Naive thymus-derived CD4-positive, alpha-beta T cell (primary cell): ENCODE measurements at regions not wholly inside any gene's neighbourhood (a gene's known extent, or its start where the extent isn't known, plus 50 kb on each side); places are given as distances from the start of the nearest gene placed in this dataset.

Experiments used
- ATAC-seq: fragments of 150-1000 bp; cut with Tn5 transposase; 2 replicates; pipeline ENCODE4 v1.10.0; 2021; ENCODE audit warnings: mild to moderate bottlenecking, moderate library complexity
- CTCF ChIA-PET: fragments of 350-600 bp; sonication (Branson Sonifier 250); formaldehyde crosslinking; loops from one replicate; lab custom pipeline; 2021; ENCODE audit warnings: antibody characterized with exemption; lab: Charles Lee
- POLR2A ChIA-PET: fragments of 350-600 bp; sonication (Branson Sonifier 250); formaldehyde crosslinking; loops from one replicate; lab custom pipeline; 2021; ENCODE audit warnings: antibody characterized with exemption, inconsistent platforms; lab: Charles Lee
- DNase-seq, 9 donors: peaks; one replicate each; pipeline versions ENCODE4 v3.0.0 to v3.0.0-alpha.2; 2020 to 2022; ENCODE audit warnings: mixed read lengths in 1 of 9
- H3K27ac ChIP-seq: one replicate; pipeline ENCODE4 v1.7.0; 2013; ENCODE audit warnings: mild to moderate bottlenecking, low read depth, low read length, moderate library complexity
- H3K27me3 ChIP-seq, 2 donors: one replicate each; pipeline ENCODE4 v1.7.0; 2013; ENCODE audit warnings: low read length in 2 of 2, mild to moderate bottlenecking in 2 of 2, moderate library complexity in 2 of 2; ENCODE audit not compliant: control insufficient read depth in 2 of 2, insufficient read depth in 2 of 2
- H3K36me3 ChIP-seq, 3 experiments: 1 replicate in 2 of 3; 2 replicates in 1 of 3; pipeline ENCODE4 v1.7.0; 2013; ENCODE audit warnings: low read length in 3 of 3, mild to moderate bottlenecking in 3 of 3, moderate library complexity in 1 of 3; ENCODE audit not compliant: insufficient read depth in 3 of 3, control insufficient read depth in 2 of 3
- H3K4me1 ChIP-seq, 2 donors: one replicate each; pipeline ENCODE4 v1.7.0; 2013; ENCODE audit warnings: low read length in 2 of 2, mild to moderate bottlenecking in 2 of 2, moderate library complexity in 1 of 2; ENCODE audit not compliant: control insufficient read depth in 2 of 2, insufficient read depth in 2 of 2
- H3K4me3 ChIP-seq: 2 replicates; pipeline ENCODE4 v1.7.0; 2013; ENCODE audit warnings: mild to moderate bottlenecking, low read length
- H3K9me3 ChIP-seq, 3 experiments: 1 replicate in 2 of 3; 2 replicates in 1 of 3; pipeline ENCODE4 v1.7.0; 2013; ENCODE audit warnings: low read length in 3 of 3; ENCODE audit not compliant: control insufficient read depth in 2 of 3
- H3K27ac Mint-ChIP-seq, 9 donors: one replicate each; pipeline ENCODE4 v1.8.0; 2020 to 2022; ENCODE audit warnings: mixed read lengths in 9 of 9, mild to moderate bottlenecking in 8 of 9, moderate library complexity in 5 of 9, inconsistent platforms in 2 of 9
- H3K27me3 Mint-ChIP-seq, 5 donors: one replicate each; pipeline ENCODE4 v1.8.0; 2021 to 2022; ENCODE audit warnings: mixed read lengths in 5 of 5, mild to moderate bottlenecking in 1 of 5
- H3K36me3 Mint-ChIP-seq, 5 donors: one replicate each; pipeline ENCODE4 v1.8.0; 2020 to 2022; ENCODE audit warnings: mixed read lengths in 5 of 5, mild to moderate bottlenecking in 3 of 5, inconsistent platforms in 1 of 5
- H3K4me1 Mint-ChIP-seq, 7 donors: one replicate each; pipeline ENCODE4 v1.8.0; 2020 to 2022; ENCODE audit warnings: mixed read lengths in 7 of 7, mild to moderate bottlenecking in 3 of 7, inconsistent platforms in 1 of 7
- H3K4me3 Mint-ChIP-seq, 10 donors: one replicate each; pipeline ENCODE4 v1.8.0; 2020 to 2022; ENCODE audit warnings: mild to moderate bottlenecking in 10 of 10, mixed read lengths in 10 of 10, moderate library complexity in 6 of 10, inconsistent platforms in 2 of 10
- H3K9me3 Mint-ChIP-seq, 11 donors: one replicate each; pipeline ENCODE4 v1.8.0; 2020 to 2022; ENCODE audit warnings: mixed read lengths in 11 of 11, mild to moderate bottlenecking in 4 of 11, inconsistent platforms in 1 of 11, moderate library complexity in 1 of 11
- intact Hi-C, 2 donors: fragments of 100-400 bp; cut with micrococcal nuclease; formaldehyde crosslinking; loops; one replicate each; pipeline ENCODE4 v1.15.1; 2023

GRCh38 chr2:63665846-63666475 lies 77.2 kb downstream of the MDH1 start:
- Mint-ChIP-seq H3K4me1 (peaks cover 0 to 3% (median 0%) of the 10 kb centered on the region in 7 donors), H3K4me3 (no peak overlapping the region), H3K27me3 (peaks cover 20 to 40% (median 30%) of the 10 kb centered on the region in 5 donors), H3K9me3 (peaks cover 0 to 5% (median 0%) of the 10 kb centered on the region in 11 donors), H3K27ac (no peak overlapping the region), H3K36me3 (no peaks in the 10 kb centered on the region)
- Histone ChIP-seq H3K4me3 (no peak overlapping the region), H3K36me3 (no peaks in the 10 kb centered on the region), H3K27ac (no peak overlapping the region), H3K4me1 (no peaks in the 10 kb centered on the region), H3K27me3 (peaks cover 0 to 5% of the 10 kb centered on the region in 2 donors), H3K9me3 (no peaks in the 10 kb centered on the region)
- CTCF ChIA-PET, result no interaction called here
- ATAC-seq (no peak), DNase-seq (no peak)
- POLR2A ChIA-PET, result no interaction called here
- intact Hi-C loops, result no loop called here

GRCh38 chr2:63667132-63667700 lies 78.5 kb downstream of the MDH1 start:
- Mint-ChIP-seq H3K27me3 (peaks cover 27 to 42% (median 36%) of the 10 kb centered on the region in 5 donors), H3K36me3 (no peaks in the 10 kb centered on the region), H3K4me1 (peaks cover 0 to 3% (median 0%) of the 10 kb centered on the region in 7 donors), H3K4me3 (no peak overlapping the region), H3K27ac (no peak overlapping the region), H3K9me3 (peaks cover 0 to 5% (median 0%) of the 10 kb centered on the region in 11 donors)
- Histone ChIP-seq H3K9me3 (no peaks in the 10 kb centered on the region), H3K36me3 (no peaks in the 10 kb centered on the region), H3K4me1 (no peaks in the 10 kb centered on the region), H3K27ac (no peak overlapping the region), H3K4me3 (no peak overlapping the region), H3K27me3 (peaks cover 0 to 5% of the 10 kb centered on the region in 2 donors)
- ATAC-seq (no peak), DNase-seq (no peak)
- CTCF ChIA-PET, result interaction anchor here (0.7 kb wide), 1 partner anchor 195 kb away, joined by 3 read pairs; no protein-coding TSS in a partner anchor
- intact Hi-C loops, result no loop called here
- POLR2A ChIA-PET, result no interaction called here

- CTCF ChIA-PET, result interaction anchor here (0.7 kb wide), 1 partner anchor 194 kb away, joined by 3 read pairs; no protein-coding TSS in a partner anchor
- peaks cover 0 to 5% of the 10 kb centered on the region in 2 donors for H3K27me3 ChIP-seq
Observed at GRCh38 chr2:63668000-63668399, 79.2 kb downstream of the MDH1 start.

GRCh38 chr2:63668466-63668865 lies 79.7 kb downstream of the MDH1 start:
- ATAC-seq (no peak), DNase-seq (no peak)
- Mint-ChIP-seq H3K4me1 (no peaks in the 10 kb centered on the region), H3K27ac (no peak overlapping the region), H3K27me3 (peaks cover 26 to 39% (median 31%) of the 10 kb centered on the region in 5 donors), H3K9me3 (peaks cover 0 to 3% (median 0%) of the 10 kb centered on the region in 11 donors), H3K36me3 (no peaks in the 10 kb centered on the region), H3K4me3 (no peak overlapping the region)
- Histone ChIP-seq H3K27ac (no peak overlapping the region), H3K4me3 (no peak overlapping the region), H3K27me3 (peaks cover 0 to 5% of the 10 kb centered on the region in 2 donors), H3K36me3 (no peaks in the 10 kb centered on the region), H3K4me1 (no peaks in the 10 kb centered on the region), H3K9me3 (no peaks in the 10 kb centered on the region)
- POLR2A ChIA-PET, result no interaction called here
- CTCF ChIA-PET, result no interaction called here
- intact Hi-C loops, result no loop called here

More at GRCh38 chr2:63668000-63668399, 79.2 kb downstream of the MDH1 start:
- POLR2A ChIA-PET, result no interaction called here
- no peak overlapping the region for H3K4me3 ChIP-seq
- peaks cover 27 to 42% (median 31%) of the 10 kb centered on the region in 5 donors for H3K27me3 Mint-ChIP-seq
- no peak overlapping the region for H3K4me3 Mint-ChIP-seq
- no peaks in the 10 kb centered on the region for H3K4me1 ChIP-seq
- peaks cover 0 to 3% (median 0%) of the 10 kb centered on the region in 7 donors for H3K4me1 Mint-ChIP-seq
- H3K27ac Mint-ChIP-seq, result no peak overlapping the region
- ATAC-seq, result no peak
- DNase-seq, result no peak
- H3K36me3 ChIP-seq, result no peaks in the 10 kb centered on the region
- intact Hi-C loops, result no loop called here
- H3K9me3 Mint-ChIP-seq, result peaks cover 0 to 5% (median 0%) of the 10 kb centered on the region in 11 donors
- H3K27ac ChIP-seq, result no peak overlapping the region
- H3K9me3 ChIP-seq, result no peaks in the 10 kb centered on the region
- no peaks in the 10 kb centered on the region for H3K36me3 Mint-ChIP-seq

DNA sequence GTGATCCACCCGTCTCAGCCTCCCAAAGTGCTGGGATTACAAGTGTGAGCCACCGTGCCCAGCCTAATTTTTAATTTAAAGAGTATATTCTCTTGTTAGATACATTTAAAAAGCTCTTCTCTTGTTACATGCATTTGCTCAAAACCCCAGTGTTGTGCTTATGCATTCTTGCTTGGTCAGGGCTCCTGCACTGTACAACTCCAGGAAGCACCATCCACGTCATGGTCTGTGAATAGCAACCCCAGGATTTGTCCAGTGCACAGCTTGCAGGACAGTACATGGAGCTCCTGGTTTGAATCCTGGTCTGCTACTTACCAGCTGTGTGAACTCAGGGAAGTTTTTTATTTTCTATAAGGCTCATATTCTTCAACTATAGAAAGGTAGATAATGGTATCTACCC lies 80.8 kb downstream of the MDH1 start:
- Mint-ChIP-seq H3K36me3 (no peaks in the 10 kb centered on the region), H3K4me1 (no peaks in the 10 kb centered on the region), H3K27ac (no peak overlapping the region), H3K4me3 (no peak overlapping the region), H3K9me3 (peaks cover 0 to 2% (median 0%) of the 10 kb centered on the region in 11 donors), H3K27me3 (peaks cover 21 to 38% (median 31%) of the 10 kb centered on the region in 5 donors)
- intact Hi-C loops, result no loop called here
- Histone ChIP-seq H3K36me3 (no peaks in the 10 kb centered on the region), H3K4me1 (no peaks in the 10 kb centered on the region), H3K27ac (no peak overlapping the region), H3K4me3 (no peak overlapping the region), H3K27me3 (peaks cover 0 to 5% of the 10 kb centered on the region in 2 donors), H3K9me3 (no peaks in the 10 kb centered on the region)
- POLR2A ChIA-PET, result no interaction called here
- DNase-seq (no peak), ATAC-seq (no peak)
- CTCF ChIA-PET, result interaction anchor here (0.6 kb wide), 1 partner anchor 149 kb away, joined by 3 read pairs; no protein-coding TSS in a partner anchor

DNA sequence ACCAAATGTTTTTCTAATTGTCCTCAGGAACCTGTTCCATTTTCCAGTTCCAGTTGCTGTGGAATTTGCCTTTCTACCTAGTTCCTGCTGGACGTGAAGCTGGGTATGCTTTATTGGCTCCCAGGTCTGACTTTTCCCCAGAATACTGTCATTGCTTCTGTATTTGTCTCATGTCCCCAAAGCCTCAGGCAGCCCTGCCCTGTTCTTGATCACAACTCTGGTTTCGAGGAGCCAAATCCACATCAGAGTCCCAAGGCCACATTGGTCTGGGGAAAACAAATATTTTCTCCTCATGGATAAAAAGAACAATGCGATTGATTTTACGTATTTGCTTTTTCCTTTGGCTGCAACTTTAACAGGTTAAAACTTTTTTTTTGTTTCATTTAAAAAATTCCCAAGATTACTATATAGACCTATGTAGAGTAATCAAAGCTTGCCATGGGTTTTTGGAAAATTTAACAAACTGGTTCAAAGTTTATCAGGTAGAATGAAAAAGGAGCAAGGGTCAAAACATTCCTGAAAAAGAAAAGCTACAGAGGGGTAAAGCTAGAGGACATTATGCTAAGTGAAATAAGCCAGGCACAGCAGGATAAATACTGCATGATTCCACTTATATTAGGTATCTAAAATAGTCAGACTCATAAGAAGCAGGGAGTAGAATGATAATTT lies 85.2 kb downstream of the MDH1 start:
- Histone ChIP-seq H3K9me3 (no peaks in the 10 kb centered on the region), H3K36me3 (no peaks in the 10 kb centered on the region), H3K27ac (no peak overlapping the region), H3K27me3 (no peaks in the 10 kb centered on the region), H3K4me1 (peaks cover 0 to 5% of the 10 kb centered on the region in 2 donors), H3K4me3 (no peak overlapping the region)
- Mint-ChIP-seq H3K36me3 (peaks cover 0 to 13% (median 0%) of the 10 kb centered on the region in 5 donors), H3K4me3 (no peak overlapping the region), H3K4me1 (peaks cover 6 to 25% (median 23%) of the 10 kb centered on the region in 7 donors), H3K27ac (no peak overlapping the region), H3K27me3 (peaks cover 16 to 39% (median 26%) of the 10 kb centered on the region in 5 donors), H3K9me3 (peaks cover 0 to 14% (median 0%) of the 10 kb centered on the region in 11 donors)
- no peak for DNase-seq
- POLR2A ChIA-PET, result no interaction called here
- intact Hi-C loops, result no loop called here
- CTCF ChIA-PET, result no interaction called here
- no peak for ATAC-seq
